Stimulated activated CD4-positive, alpha-beta T cell treated with anti-CD3 and anti-CD28 coated beads, Interleukin-4, amount 100 ng/mL, for 24 hours (primary cell): ENCODE measurements at regions not wholly inside any gene's neighbourhood (a gene's known extent, or its start where the extent isn't known, plus 50 kb on each side); places are given as distances from the start of the nearest gene placed in this dataset.

Experiments used
- DNase-seq: peaks from one replicate; pipeline ENCODE4 v3.0.0-alpha.2; 2020

DNA sequence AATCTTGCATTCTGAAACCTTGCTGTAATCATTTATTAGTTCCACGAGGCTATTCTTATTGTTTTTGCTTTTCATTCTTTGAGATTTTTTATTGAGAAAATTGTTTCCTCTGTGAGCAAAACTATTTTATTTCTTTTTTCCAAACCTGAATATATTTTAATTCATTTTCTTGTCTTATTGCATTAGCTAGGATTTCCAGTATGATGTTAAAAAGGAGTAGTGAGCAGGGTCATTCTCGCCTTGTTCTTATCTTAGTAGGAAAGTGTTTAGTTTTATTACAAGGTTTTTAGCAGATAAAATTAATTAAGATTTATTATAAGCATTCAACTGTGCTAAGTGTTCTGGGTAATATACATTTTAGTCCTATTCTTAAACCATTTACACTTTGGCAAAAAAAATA lies 214.6 kb upstream of the KLF6 start:
- no peak for DNase-seq

DNA sequence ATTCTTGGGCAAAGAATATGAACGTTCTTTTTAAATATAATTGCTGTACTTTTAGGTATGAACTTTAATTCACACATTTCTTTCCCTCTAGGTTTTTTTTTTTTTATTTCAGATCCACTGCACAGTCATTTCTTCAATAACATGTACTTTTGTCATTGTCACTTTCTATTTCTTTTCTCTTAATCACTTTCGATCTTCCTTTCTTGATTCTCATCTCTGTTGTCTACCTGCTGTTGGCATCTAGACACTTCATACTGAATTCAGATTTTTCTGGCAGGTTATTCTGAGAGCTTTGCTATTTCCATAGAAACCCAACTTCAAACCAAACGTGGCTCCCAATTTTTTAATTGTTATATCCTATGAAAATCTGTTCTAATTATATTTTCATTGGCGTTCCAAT lies 211.7 kb upstream of the KLF6 start:
- no peak for DNase-seq

DNA sequence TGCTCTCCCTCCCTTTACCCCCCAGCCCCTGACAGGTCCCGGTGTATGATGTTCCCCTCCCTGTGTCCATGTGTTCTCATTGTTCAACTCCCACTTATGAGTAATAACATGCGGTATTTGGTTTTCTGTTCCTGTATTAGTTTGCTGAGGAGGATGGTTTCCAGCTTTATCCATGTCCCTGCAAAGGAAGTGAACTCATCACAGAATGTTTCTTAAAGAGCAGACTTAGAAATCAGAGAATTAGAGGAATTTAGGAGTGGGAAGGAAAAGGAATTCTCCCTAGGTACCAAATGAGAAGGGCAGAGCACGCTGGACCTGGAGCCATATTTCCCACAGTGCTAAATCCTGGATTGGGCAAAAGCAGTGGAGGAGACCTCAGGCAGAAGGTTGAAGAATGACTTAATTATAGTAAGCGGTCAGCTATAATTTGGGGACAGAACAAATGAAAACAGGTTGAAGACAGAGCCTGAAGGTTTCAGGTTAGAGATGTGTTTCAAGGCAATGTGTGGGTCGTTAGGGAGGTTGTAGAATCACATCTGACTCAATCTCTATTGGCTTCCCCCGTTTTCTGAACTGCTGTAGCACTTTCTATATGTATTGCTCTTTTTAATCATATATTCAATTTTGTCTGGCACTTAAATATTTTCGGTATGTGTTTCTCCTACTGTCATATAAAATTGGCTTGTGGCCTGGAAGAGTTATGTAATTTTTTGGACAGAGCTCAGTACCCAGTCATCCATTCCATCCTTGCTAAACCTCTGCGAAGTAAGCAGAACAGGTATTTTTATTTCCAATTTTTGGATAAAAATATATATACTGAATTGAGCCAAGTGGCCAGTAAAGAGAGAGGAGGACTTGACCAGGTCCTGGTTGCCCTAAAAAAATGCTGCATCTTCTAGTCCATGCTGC lies 210.5 kb upstream of the KLF6 start:
- DNase-seq = no peak

DNA sequence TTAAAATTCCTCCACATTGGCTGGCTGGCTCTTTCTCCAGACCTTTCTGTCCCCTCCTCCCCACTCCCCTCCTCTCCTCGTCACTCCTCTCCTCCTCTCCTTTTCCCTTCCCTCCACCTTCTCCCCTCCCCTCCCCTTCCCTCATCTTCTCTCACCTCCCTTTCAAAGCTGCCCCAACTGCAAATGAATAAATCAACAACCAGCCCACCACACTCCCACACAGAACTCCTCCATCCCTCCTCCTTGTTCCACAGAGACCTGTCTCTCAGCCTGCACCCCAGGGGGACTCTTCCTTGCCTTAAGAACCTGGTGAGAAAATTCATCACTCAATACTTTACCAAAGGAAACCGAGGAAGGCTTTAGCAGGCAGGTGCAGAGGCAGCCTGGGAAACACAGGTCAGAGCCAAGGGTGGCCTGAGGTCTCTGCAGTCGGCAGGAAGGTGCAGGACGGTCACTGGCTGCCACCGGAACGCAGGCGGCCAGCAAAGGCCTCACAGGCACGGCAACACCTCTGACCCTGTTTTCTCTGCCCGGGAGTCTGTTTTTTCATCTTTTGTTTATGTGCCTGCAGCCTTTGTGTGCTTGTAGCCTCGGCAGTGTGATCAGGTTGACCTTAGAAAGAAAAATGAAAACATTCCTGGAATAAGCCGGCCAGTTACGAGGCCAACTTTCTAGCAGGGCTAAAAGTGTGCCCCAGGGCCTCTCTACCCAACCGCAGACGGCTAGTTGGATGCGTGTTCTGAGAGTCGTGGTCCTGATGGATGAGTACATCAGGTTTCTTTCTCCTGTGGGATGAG lies 207.6 kb upstream of the KLF6 start:
- no peak for DNase-seq

DNA sequence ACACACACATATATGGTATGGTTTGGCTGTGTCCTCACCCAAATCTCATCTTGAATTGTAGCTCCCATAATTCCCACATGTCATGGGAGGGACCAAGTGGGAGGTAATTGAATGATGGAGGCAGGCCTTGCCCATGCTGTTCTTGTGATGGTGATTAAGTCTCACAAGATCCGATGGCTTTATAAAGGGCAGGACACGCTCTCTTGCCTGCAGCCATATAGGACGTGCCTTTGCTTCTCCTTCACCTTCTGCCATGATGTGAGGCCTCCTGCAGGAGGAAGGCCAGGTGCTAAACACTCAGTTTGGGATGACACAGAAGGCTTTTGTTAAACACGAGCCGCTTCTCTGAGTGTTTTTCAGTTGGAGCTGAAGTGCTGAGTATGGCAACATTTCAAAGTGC lies 205.3 kb upstream of the KLF6 start:
- no peak for DNase-seq

DNA sequence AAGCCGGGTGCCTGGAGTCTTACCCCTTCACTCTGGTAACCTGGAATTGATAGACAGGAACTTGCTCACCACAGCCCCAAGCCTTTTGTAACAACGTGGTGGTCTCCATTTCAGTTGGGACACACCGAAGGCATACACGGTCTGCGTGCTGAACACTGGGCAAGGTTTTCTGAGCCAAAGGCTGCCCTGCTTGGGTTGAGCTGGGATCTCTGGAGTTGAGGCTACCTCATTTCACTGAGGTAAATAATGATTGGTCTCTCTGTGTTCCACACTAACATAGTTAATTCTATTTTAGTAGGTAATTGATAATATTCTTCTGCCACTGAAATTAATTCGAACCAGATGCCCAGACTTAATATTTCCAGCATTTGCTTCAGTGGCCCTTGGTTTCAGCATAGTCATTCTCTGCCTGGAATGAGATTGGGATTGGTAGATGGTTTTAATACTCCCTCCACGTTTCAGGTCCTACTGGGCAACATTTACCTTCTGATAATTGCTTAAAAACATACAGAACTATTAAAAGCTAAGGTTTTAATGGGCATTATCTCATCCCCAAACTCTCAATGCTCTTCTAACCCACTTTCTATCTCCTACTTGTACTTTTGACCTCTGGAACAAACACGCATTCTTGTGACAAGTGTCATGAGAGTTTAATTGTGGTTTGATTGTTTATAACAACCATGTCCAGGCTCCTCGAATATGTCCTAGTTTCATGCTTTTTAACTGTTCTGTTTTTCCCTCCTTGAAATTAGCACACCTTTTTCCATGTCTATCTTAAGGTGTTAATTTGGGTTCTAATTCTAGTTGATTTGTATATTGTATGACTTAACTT lies 202.3 kb upstream of the KLF6 start:
- no peak for DNase-seq

DNA sequence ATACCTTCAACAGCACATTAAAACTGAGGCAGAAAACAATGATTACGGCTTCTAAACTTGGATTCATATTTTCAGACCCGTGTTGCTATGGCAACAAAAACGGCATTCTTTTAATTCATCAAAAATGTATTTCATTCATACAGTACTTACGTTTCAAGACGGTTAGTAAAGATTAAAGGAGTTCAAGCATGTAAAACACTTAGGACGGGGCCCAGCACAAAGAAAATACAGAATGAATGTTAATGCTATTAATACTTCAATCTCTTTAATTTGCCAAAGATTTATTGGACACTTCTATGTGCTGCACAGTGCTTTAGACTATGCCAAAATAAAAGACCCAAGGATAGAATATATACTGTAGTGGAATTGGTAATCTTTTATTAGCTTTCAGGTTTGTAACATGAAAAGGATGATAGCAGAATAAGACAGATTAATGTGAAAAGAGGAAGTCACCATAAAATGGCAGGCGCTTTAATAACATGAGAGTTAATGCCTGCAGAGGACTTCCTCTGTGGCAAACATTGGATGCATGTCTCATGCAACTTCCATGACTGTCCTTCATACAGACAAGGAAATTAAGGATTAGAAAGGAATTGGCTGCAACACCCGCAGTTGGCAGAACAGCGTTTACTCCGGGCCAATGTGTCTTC lies 201.6 kb upstream of the KLF6 start:
- DNase-seq = no peak

DNA sequence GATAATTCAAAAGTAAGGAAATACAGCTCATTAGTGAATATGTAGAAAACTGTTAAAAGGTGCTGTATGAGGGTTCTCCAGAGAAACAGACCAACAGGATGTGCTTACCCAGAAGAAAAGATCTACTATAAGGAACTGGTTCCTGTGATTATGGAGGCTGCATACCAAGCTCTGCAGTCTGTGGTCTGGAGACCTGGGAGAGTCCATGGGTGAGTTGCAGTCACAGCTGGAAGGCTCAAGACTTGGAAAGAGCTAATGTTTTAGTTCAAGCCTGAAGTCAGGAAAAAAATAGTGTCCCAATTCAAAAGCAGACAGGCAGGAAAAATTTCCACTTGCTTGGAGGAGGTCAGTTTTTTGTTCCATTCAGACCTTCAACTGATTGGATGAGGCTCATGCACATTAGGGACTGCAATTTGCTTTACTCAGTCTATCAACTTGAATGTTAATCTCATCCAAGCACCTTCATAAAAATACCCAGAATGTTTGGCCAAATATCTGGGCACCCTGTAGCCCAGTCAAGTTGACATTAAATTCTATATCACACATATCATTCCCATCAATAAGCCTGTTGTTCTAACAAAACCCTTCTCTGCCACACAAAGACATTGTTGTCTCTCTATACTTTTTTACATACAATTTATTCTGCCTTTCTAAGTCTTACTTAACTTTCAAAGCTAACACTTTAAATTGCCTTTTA lies 197.9 kb upstream of the KLF6 start:
- no peak for DNase-seq

DNA sequence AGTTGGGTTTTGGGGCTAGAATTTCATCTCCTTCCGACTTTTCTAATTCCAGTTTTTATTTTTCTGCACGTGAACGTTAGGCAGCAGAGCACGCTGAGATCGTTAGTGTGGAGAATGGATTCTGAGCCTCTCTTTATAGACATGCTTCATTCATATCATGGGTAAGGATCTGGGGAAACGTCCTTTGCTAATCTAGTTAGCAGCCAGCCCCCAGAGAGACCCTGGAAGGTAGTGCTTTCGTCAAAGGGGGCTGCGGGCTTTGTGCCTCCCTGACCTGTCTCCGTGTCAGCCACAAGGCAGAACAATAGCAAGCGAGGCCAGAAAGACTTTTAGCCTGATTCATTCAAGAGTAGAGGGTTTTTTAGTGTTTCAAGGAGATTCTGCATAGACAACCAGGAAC lies 196.3 kb upstream of the KLF6 start:
- no peak for DNase-seq

DNA sequence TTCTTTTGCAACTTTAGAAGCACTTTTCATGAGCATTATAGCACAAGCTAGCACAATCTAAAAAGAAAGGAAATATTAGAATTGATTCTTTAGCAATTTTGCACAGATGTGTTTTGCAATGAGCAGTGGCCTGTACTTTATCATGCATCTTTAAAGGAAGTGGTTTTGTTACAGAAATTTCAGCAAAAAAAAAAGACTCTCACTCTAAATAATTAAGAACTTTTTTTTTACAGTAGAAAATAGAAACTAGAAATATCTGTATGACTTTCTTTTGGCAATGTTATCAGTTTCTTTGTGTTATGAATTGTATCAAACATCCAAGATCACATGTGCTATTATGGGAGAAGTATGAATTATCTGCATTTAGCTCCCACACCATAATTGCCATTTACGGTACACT lies 195.7 kb upstream of the KLF6 start:
- no peak for DNase-seq

DNA sequence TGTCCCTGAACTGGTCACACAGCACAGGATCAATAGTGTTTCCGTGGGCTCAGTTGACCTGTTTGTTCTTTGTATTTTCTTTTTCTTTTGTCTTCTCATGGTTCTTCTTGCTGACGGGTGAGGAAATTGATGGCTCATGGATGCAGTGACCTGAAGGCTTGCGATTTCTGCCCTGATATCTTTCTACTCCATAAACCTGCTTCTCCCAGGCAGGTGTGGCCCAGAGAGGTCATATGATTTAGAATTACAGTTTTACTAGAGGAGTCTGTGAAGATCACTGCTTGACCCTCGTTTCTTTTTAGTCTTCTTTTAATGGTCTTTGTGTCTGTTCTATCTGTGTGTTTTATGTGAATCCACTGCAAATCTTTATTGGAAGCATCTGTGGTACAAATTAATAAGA lies 195.1 kb upstream of the KLF6 start:
- DNase-seq = no peak

DNA sequence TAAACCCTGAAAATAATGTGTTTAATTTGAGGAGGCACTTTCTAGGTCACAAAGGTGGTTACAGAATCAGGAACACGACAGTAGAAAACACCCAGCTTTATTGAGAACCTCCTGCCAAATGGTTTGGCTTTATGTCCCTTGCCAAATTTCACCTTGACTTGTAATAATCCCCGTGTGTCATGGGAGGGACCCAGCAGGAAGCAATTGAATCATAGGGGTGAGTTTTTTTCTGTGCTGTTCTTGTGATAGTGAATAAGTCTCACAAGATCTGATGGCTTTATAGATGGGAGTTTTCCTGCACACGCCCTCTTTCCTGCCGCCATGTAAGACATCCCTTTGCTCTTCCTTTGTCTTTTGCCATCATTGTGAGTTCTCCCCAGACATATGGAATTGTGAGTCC lies 193.8 kb upstream of the KLF6 start:
- no peak for DNase-seq

DNA sequence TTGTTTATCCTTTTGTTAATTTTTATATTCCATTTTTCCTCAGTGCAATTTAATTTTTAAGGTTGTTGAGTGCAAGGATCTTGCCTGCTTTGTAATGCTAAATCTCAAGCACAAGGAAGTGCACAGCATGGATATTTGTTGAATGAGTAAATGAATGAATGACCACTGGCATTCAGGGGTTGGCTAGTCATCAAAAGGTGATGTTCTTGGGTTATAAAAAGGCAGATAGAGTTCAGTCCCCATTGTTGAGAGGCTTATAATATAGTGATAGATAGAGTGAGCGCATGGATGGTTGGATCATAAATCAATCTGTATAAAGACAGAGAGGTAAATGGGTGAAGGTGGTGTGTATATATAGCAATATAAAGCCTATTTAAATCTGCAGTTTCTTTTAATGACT lies 193.2 kb upstream of the KLF6 start:
- no peak for DNase-seq

DNA sequence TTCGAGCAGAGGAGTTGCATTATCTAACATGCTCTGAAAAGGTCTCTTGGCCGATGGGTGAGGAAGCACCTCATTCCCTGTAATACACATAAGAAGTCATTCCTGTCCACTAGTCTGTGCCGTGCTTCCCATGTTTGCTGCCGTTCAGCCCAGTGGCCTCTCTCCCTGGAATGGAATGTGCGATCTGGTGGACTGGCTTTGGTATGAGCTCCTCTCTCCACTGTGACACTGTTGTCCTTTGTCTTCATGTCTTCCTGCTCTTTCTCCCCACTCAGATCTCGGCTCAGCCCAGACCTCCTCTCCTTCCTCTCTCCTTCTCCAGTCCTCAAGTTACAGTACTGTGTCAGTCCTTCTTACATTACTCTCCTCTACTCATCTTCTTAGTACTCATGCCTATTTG lies 192.8 kb upstream of the KLF6 start:
- no peak for DNase-seq

DNA sequence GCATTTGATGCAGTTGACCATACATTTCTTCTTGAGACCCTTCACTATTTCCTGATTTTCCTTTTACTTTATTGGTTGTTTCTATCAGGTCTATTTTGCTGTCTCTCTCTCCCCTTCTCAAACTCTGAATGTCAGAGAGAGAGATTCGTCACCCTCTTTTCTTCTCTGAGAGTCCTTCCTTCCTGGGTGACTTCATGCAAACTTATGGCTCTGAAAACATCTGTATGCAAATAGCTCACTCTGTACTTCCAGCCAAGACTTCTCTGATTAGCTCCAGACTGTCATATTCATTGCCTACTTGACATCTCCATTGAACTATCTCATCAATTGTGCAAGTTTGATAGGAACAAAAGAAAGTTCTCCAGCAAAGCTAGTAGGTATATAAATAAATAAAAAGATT lies 191.7 kb upstream of the KLF6 start:
- no peak for DNase-seq

DNA sequence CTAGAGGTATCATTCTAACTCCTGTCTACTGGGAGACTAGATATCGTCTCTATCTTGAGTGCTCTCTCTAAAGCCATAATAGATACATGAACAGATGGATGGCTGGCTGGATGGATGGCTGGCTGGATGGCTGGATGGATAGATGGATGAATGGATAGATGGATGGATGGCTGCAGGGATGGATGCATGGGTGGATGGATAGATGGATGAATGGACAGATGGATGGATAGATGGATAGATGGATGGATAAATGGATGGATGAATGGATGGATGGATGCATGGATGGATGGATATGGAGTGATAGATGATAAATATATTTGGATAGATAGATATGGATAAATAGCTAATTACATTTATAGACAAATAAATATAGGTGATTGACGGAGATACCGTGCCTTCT lies 191.2 kb upstream of the KLF6 start:
- no peak for DNase-seq

DNA sequence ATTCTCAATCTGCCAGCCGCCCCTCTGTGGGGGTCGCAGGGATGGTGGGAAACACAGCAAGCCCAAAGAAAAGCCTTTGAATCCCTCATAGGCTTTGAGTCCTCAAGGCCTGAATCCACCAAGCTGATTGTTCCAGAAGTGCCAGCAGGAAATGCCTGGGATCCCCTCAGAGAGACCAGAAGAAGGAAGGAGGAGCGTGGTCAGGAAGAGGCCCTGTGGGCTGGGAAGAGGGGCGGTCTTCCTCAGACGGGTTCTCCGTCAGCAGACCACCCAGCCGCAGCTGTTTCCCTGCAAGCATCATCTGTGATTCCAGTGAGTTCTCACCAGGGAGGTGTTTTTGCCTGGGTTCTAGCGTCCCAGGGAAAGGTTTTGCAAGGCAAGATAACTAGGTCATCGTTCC lies 190.0 kb upstream of the KLF6 start:
- no peak for DNase-seq

DNA sequence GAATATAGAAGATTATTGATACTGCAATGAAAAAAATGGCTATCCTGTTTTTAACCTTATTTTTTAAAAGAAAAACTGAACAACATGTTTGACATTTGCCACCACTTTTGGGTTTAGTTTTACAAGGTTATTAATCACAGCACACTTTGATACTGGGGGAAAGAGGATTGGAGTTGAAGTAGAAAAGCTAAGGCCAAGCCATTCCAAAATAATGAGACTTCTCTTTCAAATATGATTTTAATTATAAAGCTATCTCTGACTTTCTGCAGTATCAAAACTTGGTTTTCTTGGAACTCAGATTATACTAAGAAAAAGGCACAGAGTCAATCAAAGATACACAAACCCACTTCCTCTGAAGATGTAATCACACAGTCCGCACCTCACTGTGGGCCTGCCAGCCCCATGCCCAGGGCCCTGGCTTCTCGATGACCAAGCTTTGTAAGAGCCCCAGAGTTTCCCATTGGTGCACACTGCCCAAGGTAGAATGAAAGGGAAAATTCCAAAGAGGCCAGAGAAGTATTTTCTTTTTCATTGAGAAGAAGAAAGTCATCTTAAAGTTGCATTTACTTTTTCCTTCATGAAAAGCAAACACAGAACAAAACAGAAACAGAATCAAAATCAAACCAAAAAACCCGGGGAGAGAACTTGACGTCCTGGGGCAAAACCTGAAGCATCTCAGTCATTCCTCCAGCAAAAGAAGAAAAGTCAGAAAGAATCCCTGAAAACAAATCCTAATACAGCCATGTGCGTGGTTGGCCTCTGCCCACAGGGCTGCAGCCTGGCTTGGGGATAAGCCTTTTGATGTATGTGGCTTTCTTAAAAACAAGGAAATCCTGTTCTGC lies 187.7 kb upstream of the KLF6 start:
- no peak for DNase-seq

DNA sequence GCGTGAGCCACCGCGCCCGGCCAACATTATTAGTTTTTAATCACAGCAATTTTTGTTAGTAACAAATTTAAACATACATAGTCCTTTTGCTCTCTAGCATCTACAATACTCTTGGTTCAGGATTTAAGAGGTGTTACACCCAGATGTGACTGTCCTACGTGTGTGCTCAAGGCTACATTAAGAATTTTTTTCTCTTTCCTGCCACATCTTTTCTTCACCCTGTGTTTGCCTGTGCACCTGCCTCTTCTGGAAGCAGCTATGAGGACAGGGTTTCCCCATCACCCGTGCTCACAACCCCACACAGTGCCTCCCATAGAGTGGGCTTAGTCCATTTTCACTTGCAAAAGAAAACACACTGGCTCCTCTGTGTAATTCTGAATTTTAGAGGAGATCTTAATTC lies 186.7 kb upstream of the KLF6 start:
- DNase-seq = no peak

DNA sequence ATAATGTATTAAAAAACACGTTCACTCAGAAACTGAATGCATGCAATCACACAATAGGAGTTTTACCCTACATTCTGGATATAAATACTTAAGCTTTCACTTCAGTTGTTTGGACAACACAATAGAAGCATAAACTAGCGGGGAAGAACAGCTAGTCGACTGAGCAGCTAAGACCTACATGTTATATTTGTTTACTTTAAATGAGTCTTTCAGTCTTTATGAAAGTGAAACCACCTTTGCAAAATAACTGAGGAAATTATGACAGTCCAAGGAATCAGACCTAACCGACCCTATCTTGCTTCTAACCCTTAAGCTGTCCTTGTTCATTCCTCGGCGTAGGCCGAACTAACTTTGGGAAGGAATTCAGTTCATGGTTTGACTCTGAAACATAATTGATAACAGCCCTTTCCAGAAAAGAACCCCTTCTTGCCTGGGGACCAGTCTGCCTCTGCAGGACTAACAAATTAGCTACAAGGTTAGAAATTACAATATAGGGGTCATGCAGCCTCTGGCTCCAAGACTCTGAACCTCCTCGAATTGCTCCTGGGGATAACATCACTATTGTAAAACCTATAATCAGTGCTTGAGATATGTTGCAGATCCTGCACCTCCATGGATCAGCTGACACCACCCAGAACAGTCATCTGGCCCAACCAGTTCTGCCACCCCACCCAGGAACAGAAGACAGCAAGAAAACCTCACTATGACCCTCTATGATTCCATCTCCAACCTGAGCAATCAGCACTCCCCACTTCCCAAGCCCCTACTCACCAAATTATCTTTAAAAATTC lies 185.1 kb upstream of the KLF6 start:
- no peak for DNase-seq

DNA sequence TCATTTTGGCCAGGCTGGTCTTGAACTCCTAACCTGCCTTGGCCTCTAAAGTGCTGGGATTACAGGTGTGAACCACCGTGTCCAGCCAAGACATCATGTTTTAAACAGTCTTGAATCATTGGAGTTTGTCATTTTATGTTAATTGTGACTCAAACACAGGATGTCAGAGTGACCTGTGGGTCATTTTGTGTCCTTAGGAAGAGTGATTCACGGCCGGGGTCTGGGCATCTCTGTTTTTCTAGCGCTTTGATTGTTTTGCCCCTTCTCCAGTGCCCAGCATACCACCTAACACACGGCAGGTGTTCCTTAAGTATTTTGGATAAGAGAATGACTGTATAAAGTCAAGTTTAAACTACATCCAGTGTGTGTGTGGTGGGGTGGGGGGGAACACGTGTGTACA lies 183.7 kb upstream of the KLF6 start:
- DNase-seq = no peak
